Activated CD4-positive, alpha-beta T cell treated with anti-CD3 and anti-CD28 coated beads, Interleukin-2, amount 50 U/mL, for 16 hours (primary cell): ENCODE measurements at regions not wholly inside any gene's neighbourhood (a gene's known extent, or its start where the extent isn't known, plus 50 kb on each side); places are given as distances from the start of the nearest gene placed in this dataset.
A peak's percentile ranks its signal among the peaks of the same experiment; 100 is the strongest.
"Not testable (repeated sequence)": the region's sequence is repeated elsewhere in the genome, so short reads cannot be mapped to it uniquely, and the experiment has no call there.

ENCODE experiments used
- DNase-seq: peaks from one replicate; pipeline ENCODE4 v3.0.0-alpha.2; 2020

DNA sequence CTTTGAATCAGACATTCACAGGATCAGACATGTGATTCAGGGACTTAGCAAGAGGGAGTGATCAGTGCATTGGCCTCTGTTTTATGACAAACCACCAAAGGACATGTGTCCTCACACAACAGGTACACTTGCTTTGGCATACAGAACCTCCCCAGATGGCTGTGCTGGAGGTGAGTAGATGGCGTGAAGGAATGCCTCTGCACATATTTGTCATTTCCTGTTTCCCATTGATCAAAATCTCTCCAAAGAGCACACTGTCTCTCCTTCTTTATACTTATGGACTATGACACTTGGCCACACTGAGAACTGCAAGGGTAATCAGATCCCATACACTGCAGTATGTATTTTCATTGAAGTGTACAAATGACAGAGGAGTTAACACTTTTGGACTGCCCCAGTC, 927.6 kb downstream of the TSN start:
- DNase-seq: no peak

DNA sequence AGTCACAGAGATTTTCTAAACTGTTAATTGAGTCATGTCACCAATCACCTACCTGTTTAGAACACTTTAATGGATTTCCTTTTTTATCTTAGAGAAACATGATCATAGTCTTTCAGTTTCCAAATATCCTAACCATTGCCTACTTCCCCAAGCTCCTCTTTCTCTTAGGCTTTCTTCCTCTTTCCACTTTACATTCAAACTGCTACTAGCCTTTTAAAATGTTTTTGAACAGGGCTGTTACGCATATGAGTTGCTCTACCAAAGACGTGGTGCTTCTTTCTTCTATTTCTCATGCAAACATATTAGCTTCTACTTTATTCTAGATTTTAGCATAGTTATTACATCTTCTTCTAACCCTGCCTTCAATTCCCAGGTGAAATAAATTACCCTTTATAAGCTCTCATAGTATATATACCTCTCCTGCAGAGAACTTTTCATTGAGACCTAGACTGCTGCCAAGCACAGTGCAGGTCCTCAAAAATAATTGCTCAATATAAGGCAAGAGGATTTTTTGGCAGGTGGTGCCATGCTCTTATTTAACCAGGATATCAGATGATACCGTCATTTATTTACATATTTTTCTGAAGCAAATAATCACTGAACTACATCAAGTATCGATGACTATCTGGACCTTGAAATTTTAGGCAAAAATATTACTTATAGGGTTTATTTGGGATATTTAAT, 937.1 kb downstream of the TSN start:
- DNase-seq: no peak

DNA sequence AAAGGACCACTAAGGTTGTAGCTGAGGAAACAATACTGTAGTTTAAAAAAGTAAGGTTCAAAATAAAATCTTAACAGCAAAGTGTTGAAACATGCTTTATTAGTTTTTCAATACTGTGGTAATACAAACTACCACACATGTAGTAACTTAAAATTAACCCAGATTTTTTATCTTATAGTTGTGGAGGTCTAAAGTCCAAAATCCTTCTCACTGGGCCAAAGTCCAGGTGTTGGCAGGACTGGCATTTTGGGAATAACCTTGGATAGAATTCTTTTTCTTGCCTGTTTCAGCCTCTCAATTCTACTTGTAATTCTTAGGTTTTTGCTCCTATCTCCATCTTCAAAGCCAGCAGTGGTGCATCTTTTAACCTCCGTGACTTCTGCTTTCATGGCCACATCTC, 942.0 kb downstream of the TSN start:
- no peak for DNase-seq

DNA sequence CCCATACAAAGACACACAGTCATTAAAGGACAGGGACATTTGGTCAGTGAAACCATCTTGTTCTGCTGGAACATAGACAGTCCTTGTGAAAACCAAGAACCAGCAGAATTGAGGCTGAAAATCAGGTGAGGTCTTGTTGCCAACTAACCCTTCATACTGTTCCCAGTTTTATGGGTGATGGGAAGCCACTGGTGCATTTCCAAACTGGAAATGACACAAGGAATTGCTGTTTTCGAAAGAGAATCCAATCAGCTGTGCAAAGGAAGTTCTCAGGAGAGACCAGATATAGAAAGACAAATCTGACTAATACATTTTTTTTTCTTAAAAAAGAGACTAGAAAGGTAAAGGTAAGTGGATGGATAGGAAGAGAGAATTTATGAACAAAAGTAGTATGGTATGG, 948.2 kb downstream of the TSN start:
- no peak for DNase-seq

DNA sequence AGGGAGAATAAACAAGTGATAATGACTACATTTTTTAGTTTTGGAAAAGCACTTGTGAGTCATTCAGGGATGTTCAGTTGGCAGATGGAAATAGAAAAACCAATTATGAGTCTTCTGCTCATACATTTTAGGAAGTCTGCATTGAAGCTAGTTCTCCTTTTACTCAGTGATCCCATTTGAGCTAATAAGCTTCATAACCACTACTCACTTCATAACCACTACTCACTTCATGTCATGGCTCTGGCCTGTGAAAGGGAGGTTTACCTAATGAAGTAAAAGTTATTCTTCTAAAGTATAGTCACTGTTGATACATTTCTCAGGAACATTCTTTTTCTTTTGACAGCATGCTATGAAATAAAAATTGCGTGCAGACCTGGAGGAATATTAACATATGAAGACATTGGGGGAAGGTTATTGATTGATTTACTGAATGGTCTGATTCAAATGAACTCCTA, 948.7 kb downstream of the TSN start:
- peak; percentile 20 for DNase-seq

DNA sequence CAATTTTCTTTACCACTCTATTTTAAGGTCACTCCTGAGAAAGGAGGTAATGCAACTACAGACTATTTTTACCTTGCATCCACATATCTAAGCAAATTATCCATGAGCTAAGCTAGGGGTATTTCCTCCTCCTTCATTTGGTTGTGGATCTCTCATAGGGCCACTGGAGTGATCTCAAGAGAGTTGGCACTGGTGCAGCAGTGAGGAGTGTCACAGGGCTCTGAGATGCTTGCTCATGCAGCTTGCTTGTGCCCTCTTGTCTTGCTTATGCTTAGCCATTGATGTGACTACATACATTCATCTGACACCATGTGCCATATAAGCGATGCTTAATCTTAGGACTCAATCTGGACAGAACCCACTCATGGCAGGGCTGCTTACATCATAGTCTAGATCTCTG, 950.3 kb downstream of the TSN start:
- DNase-seq: no peak

DNA sequence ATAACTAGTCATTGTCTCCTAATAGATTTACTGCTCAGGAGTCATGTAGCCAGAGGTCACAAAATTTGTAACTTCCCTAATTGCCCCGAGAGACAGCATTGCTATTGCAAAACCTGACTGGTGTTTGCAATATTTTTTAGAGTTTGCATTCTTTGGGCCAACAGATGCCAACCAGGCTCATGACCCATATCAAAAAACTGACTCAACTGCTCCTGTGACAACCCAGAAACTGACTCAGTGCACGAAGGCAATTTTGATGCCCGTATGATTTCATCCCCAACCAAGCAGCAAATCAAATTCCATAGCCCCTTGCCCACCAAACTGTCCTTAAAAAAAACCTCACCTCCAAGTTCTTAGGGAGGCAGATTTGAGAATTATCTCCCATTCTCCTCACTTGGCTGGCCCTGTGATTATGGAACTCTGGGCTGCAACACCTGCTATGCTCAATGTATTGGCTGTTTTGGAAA, 951.3 kb downstream of the TSN start:
- no peak for DNase-seq

DNA sequence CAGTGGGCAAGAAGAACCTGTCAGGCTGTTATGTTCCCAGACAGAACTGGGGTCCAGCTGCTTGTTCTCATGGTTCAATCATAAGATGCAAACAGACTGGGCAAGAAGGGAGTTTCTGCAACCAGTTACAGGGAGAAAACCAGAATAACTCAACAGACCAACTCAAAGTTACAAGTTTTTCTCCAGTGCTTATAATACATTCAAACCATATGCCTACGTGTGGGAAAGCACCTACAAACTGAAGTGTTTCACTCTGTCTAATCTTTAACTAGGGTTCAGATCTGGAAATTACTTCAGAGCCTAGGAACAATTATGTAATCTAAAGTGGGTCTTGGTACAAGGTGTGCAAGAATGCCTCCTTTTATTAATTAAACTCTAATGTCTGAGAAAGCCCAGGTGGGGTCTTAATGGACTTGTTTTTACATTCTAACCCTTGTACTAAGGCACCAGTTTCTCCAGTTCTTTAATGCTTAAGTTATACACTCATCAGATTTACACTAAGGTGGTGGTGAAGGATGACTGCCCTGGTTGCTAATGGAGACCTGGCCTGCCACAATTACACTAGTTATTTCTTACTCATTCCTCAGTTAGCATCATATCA, 951.9 kb downstream of the TSN start:
- DNase-seq: no peak

DNA sequence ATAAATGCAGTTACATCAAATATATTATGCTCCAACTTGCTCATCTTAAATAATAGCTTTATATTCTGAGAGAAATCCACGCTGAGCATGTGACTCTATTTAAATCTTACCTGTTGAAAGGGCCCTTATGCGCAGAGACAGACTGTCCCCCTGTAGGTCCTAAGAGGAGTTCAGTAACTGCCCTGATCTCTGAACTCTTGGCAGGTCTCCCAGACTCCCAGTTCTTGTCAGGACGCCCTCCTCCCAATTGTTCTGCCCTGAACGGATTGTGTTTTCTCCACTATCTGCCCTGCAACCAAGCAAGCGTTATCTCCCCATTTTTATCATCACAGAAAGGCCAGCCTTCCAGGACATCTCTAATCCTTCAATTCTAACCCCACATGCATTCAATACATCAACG, 954.6 kb downstream of the TSN start:
- no peak for DNase-seq

DNA sequence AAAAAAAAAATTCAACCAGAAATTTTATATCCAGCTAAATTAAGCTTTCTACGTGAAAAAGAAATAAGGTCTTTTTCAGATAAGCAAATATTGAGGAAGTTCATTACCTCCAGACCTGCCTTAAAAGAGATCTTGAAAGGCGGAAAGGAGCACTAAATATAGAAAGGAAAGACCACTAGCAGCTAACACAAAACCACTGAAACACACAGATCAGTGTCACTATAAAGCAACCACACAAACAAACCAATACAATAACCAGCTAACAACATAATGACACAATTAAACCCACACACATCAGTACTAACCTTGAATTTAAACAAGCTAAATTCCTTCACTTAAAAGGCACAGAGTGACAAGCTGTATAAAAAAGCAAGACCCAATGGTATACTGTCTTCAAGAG, 958.3 kb downstream of the TSN start:
- no peak for DNase-seq

DNA sequence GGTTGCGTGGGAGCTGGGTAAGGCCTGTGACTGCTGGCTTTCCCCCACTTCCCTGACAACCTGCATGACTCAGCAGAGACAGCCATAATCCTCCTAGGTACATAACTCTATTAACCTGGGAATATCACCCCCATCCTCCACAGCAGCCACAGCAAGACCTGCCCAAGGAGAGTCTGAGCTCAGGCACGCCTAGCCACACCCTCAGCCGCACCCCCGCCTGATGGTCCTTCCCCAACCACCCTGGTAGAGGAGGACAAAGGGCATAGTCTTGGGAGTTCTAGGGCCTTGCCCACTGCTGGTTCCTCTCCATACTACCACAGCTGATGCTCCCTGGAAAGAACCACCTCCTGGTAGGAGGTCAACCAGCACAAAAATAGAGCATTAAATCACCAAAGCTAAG, 965.4 kb downstream of the TSN start:
- DNase-seq: not testable (repeated sequence)

DNA sequence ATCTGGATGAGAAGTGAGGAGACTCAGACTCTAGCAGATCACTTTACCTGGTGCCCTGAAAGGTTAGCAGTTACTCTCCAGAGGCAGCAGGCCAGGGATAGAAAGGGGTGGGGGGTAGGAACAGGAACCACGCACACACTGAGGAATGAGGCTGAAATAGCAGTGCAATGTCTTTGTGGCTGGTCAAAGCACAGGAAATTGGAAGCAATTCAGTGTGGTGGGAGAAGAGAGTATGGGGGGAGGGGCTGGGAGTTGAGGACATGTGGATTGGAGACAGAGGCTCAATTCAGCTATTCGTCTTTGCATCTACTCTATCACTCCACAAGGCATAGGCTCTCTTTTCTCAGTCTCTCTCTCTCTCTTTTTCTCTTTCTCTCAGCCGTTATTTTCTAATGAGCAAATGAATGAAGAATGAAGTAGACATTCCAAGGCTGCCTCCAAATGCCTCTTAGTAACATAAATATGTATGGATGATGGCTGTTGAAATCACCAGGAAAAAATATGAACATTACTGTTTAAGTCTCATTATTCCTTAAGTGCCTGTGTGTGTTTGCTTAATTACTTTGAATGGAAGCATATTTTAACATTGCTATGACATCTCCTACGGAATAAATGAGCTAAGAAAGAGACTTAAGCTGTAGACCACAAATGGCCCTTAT, 979.4 kb downstream of the TSN start:
- DNase-seq: no peak

DNA sequence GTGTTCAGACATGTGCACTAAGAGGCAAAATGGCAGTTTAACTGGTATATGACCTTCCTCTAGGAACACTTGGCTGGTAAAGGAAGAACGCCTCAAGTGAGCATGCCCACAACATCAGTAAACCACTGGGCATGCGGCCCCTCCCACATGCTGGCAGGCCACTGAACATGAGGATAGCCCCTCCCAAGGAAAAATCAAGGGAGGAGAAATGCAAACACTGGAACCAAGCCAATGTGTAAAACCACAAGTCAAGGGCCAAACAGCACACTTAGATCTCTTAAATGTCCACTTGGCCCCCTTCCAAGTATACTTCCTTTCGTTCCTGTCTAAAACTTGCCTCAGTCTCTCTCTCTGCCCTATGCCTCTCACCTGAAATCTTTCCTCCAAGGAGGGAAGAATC, 980.8 kb downstream of the TSN start:
- DNase-seq: no peak

DNA sequence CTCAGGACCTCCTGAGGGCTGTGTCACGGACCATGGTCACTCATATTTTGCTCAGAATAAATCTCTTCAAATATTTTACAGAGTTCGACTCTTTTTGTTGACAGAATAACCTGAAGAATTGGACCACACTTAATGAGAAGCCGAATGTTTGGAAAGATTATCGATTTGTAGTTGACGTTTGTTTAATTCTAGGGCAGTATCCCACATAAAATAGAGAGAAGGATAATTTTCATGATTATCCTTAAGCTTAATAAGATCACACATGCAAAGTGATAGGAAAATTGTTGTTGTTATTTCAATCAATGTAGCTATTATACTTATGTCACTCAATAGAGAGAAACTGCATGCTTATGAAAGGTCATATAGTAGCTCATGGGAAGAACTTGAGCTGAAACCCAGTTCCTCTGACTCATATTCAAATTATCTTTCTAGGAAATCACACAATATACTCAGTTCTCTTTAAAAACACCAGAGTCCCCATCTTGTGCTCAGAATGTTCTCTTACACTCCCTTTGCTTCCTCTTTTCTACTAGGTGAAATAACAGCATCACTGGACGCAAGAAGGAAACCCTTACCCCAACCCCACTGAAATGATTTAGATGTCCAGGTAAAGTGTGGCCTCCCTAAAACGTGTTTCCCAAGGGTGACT, 982.1 kb downstream of the TSN start:
- peak; percentile 2 for DNase-seq

DNA sequence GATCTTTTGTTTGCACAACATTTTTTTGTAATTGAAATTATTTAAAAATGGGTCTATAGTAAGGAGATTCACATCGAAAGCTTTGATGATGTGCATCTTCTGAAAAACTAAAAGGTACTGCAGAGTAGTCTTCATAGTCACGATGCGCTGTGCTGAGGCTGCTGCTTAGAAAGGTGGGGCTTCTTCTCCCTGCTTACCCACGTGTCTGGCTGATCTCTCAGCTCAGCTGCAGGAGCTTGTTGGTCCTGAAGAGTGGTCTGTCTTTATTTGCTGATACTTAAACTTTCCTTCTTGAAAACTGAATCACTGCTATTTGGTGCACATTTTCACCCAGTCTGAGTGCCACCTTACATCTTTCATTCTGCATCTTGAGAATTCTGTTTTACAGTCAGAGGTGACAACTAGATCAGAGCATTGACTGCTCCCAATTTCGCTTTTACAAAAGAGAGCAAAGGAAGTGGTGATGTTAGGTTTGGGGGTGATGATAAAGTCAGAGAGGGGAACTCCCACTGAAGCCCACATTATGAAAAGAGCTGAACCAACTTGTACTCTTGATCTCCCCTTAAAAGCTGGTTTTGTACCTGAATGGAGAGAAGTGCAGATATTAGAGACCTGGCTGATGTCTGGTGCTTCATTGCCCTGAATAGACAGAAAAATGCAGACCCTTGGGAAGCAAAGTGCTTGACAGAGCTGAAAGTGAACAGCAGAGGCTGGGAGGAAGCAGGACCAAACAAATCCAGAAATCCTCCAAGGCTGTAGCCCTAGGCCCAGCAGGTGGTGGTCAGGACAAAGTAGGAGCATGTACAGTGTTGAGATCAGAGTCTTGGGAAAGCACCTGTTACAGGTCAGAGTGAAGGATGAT, 984.5 kb downstream of the TSN start:
- DNase-seq: peak; percentile 0

DNA sequence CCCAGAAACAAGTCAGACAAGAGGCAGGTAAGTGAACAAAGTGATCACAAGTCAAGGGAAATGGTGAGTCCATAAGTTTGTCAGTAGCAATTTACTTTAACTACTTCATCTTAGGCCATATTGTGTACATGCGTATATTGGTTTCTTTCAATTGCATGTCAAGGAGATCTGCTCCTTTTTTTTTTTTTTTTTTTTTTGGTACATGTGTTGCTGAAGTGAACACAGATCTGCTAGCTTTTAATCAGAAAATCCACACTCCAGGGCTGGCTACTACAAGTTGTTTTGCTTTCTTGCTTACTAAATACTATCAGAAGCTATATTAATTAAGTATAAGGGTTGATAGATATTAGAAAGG, 985.1 kb downstream of the TSN start:
- DNase-seq: no peak

DNA sequence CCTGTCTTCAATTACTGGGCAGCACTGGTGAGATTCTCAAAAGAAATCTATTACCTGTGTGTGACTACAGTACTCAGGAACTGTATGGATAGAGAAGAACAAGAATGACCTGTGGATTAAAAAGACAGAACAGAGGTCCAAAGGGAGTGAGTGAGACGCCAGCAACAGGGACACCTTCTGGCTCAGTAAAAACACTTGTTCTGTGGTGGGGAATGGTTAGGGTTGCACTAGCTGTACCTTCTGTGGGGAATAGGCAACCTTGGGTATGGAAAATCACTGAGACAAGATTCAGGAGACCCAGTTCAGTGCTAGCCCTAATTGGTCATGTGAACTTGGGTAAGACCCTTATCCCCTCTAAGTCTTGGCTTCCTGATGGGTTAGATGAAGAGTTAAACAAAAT, 986.0 kb downstream of the TSN start:
- no peak for DNase-seq

DNA sequence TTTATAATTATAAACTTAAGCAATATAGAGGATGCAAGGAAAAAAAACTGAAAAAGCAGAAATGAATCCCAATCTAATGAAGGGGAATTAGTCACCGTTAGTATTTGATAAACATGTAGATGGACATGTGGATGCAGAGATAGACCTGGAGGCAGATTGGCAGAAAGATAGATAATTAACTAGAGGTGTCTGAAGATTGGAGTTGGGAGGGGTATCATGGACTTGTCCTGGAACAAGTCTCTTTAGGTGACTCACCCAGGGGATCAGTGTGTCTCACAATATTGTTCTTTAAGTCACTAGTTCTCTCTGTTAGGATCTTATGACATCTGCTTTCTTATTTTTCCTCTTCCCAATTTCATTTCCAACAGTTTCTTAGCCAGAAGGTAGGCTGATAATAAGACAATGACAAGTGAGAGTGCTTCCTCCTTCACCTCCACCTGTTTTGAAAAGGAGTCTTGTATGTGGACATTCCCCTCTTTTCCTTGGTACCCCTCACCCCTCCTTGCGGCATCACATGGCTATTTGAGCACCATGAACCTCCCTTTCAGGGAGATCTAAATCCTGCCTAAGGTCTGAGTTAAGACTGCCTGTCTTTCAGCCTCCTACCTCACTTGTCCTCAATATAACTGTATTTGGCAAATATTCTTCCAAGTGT, 987.7 kb downstream of the TSN start:
- DNase-seq: no peak

DNA sequence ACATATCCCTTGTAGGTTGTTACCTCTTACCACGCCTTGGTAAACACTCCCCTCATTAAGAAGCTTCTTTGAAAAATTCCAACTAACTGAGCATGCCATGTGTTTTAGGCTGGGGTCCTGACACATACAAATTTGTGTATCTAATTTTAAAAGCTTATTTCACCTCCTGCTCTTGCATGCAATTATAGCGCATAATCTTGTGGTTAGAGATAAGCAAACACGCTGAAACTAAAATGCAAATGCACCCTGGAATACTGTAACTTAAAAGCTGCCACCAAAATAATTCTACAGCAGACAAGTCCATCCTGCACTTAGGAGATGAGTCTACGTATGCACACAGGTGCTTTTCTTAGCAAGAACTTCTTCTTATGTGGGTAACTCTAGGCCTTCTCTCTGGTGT, 990.2 kb downstream of the TSN start:
- DNase-seq: no peak

DNA sequence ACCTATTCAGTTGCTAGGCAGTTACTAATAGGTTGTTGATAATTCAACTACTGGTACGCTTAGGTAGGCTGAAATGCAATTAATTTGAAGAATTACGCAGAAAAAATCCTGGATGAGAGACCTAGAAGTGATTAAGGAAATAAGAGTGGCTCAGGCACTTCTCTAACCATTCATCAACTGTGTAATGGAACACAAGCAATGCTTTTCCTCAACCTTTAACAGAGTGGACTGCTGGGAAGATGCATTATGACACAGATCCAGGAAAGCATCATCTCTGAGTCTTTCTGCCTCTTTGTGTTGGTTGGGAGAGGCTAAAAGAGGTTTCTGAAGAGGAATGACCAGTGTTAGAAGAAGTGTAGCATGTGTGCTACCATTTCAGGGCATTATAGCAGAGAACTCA, 992.2 kb downstream of the TSN start:
- no peak for DNase-seq

DNA sequence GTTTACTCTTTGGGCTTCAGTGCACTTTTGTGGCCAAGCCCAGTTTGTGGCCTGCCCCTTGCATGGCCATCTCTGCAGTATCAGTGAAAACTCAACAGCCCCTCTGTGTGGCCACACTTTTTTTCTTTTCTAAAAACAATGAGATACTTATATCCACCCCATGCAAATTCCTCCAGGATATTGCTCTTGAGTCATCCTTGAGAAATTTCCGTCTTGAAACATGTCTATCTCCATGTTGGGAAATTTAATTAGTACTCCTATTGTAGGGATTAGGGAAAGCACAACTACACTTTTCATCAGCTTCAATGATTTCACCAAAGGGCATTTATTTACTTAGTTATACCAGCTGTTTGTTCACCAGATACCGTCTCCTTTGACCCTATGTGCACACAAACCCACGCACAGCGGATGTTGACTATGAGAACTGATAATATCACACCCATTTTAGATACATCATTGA, 993.1 kb downstream of the TSN start:
- DNase-seq: no peak

DNA sequence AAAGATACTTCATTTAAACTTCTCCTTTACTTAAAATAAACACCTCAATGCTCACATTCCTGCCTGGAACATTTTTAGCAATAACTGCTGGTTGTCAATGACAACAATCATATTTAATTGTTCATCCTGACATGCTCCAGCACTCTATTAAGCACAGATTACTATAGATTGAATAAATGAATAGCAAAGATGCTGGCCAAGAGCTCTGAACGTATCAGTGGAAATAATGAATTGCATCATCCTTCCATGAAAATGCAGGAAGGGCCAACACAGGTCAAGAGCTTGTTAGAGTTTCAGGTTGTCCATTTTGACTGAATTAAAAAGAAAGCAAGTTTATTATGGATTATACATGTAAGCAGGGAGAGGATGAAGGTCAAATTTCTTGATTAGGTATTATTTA, 994.0 kb downstream of the TSN start:
- no peak for DNase-seq
